Loucy (cell line): ENCODE measurements at regions not wholly inside any gene's neighbourhood (a gene's known extent, or its start where the extent isn't known, plus 50 kb on each side); places are given as distances from the start of the nearest gene placed in this dataset.

Experiments
- H2AFZ ChIP-seq: fragments of 200-600 bp; sonication (generic); 2 replicates; pipeline ENCODE4 v1.6.0; 2016; ENCODE audit warnings: antibody characterized with exemption, mild to moderate bottlenecking, low read length, moderate library complexity
- H3F3A ChIP-seq: fragments of 200-600 bp; 2 replicates; pipeline ENCODE4 v1.6.0; 2016; ENCODE audit warnings: antibody characterized with exemption, low read depth, mild to moderate bottlenecking
- H3K27me3 ChIP-seq: fragments of 200-600 bp; sonication (generic); 2 replicates; pipeline ENCODE4 v1.6.1; 2014; ENCODE audit warnings: low read length, mild to moderate bottlenecking; ENCODE audit not compliant: insufficient read depth, poor library complexity, severe bottlenecking
- H3K36me3 ChIP-seq: fragments of 200-600 bp; sonication (generic); 2 replicates; pipeline ENCODE4 v1.6.1; 2016; ENCODE audit warnings: low read length; ENCODE audit not compliant: insufficient read depth
- H3K4me1 ChIP-seq: fragments of 200-600 bp; sonication (generic); 2 replicates; pipeline ENCODE4 v1.5.1; 2014; ENCODE audit warnings: low read length, mild to moderate bottlenecking; ENCODE audit not compliant: insufficient read depth, poor library complexity, severe bottlenecking
- H3K4me2 ChIP-seq: fragments of 200-600 bp; sonication (generic); 2 replicates; pipeline ENCODE4 v1.6.0; 2014; ENCODE audit warnings: antibody characterized with exemption, low read length, low read depth, mild to moderate bottlenecking; ENCODE audit not compliant: poor library complexity, severe bottlenecking
- H3K4me3 ChIP-seq: fragments of 200-600 bp; sonication (generic); 2 replicates; pipeline ENCODE4 v1.5.1; 2014; ENCODE audit warnings: low read length, mild to moderate bottlenecking, mixed read lengths; ENCODE audit not compliant: poor library complexity, severe bottlenecking
- H3K79me2 ChIP-seq: fragments of 200-600 bp; sonication (generic); 2 replicates; pipeline ENCODE4 v1.6.1; 2014; ENCODE audit warnings: low read length; ENCODE audit not compliant: insufficient read depth
- H3K9ac ChIP-seq: fragments of 200-600 bp; sonication (generic); 2 replicates; pipeline ENCODE4 v1.6.0; 2014; ENCODE audit warnings: mild to moderate bottlenecking, low read depth, low read length, moderate library complexity; ENCODE audit not compliant: poor library complexity, severe bottlenecking
- H3K9me2 ChIP-seq: fragments of 200-600 bp; sonication (generic); replicated peaks from 2 replicates; pipeline ENCODE4 v1.6.1; 2016; ENCODE audit warnings: low read depth, low read length, mixed read lengths
- H3K9me3 ChIP-seq: fragments of 200-600 bp; sonication (generic); 2 replicates; pipeline ENCODE4 v1.6.1; 2014; ENCODE audit warnings: mild to moderate bottlenecking, antibody characterized with exemption, low read length, low read depth; ENCODE audit not compliant: insufficient read depth
- H4K20me1 ChIP-seq: fragments of 200-600 bp; sonication (generic); 2 replicates; pipeline ENCODE4 v1.6.0; 2014; ENCODE audit warnings: antibody characterized with exemption, low read length, mild to moderate bottlenecking; ENCODE audit not compliant: insufficient read depth, poor library complexity, severe bottlenecking
- EZH2phosphoT487 ChIP-seq: fragments of 200-600 bp; IDR thresholded peaks from 2 replicates; pipeline ENCODE4 v1.6.1; 2018; ENCODE audit warnings: antibody characterized with exemption, mild to moderate bottlenecking, moderate library complexity, borderline replicate concordance
- TF ChIP-seq, protein P1 (sequence below): fragments of 200-600 bp; sonication (generic); conservative IDR thresholded peaks from 2 replicates; pipeline ENCODE4 v1.5.1; 2014; ENCODE audit warnings: mild to moderate bottlenecking, antibody characterized with exemption, low read length

DNA sequence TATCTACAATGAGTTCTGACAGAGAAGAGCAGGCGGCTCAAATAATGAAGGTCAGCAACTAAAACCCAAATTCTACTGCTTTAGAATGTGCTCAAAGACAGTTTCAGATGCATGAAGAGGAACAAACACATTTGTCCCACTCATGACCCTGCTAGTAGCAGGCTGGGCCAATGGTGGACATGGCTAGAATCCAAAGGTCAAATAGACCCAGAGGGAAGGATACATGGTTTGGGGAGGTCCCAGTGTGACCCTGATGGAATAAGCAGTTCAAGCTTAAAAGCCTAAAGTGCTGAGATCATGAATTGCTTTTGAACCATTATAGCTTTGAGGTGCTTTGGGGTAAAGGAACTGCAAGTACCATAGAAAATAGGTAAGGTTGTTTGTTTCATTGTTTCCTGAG, 450.7 kb downstream of the MID1IP1 start:
- peak overlapping the region; percentile 42 for H3K4me2 ChIP-seq
- H3K4me1 ChIP-seq = peaks cover 40% of the 10 kb centered on the region
- no peak for TF ChIP-seq EZH2phosphoT487
- TF ChIP-seq, protein P1, sequence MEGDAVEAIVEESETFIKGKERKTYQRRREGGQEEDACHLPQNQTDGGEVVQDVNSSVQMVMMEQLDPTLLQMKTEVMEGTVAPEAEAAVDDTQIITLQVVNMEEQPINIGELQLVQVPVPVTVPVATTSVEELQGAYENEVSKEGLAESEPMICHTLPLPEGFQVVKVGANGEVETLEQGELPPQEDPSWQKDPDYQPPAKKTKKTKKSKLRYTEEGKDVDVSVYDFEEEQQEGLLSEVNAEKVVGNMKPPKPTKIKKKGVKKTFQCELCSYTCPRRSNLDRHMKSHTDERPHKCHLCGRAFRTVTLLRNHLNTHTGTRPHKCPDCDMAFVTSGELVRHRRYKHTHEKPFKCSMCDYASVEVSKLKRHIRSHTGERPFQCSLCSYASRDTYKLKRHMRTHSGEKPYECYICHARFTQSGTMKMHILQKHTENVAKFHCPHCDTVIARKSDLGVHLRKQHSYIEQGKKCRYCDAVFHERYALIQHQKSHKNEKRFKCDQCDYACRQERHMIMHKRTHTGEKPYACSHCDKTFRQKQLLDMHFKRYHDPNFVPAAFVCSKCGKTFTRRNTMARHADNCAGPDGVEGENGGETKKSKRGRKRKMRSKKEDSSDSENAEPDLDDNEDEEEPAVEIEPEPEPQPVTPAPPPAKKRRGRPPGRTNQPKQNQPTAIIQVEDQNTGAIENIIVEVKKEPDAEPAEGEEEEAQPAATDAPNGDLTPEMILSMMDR = no peak

DNA sequence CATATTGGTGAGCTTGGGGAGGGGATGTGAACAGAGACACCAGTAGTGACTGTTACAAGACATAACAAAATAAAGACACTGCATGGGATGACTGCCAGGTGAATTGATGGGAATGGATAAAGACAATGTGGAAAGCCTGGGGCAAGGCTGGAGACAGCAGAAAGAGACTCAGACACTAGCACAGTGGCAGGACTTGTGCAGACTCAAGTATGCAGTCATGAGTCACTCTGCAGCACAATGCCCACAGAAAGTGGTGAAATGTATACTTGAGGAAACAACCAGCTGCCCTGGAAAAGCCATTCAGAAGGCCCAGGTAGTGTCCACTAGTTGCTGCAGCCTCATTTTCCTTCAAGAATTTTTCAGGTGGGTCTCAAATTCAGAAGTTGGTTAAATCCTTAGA, 452.3 kb downstream of the MID1IP1 start:
- H3K36me3 ChIP-seq = no peaks in the 10 kb centered on the region
- H3K4me2 ChIP-seq = no peak overlapping the region
- H3K9me3 ChIP-seq = no peaks in the 10 kb centered on the region
- no peaks in the 10 kb centered on the region for H3K79me2 ChIP-seq
- TF ChIP-seq, protein P1 = no peak
- TF ChIP-seq EZH2phosphoT487 = no peak
- no peak overlapping the region for H3K9ac ChIP-seq
- H2AFZ ChIP-seq = no peak overlapping the region
- H3K4me1 ChIP-seq = peaks cover 30% of the 10 kb centered on the region
- H3F3A ChIP-seq = no peaks in the 10 kb centered on the region; the same call in 1 of the 2 replicates
- no peak overlapping the region for H3K4me3 ChIP-seq
- no peaks in the 10 kb centered on the region for H4K20me1 ChIP-seq
- H3K27me3 ChIP-seq = no peaks in the 10 kb centered on the region
- H3K9me2 ChIP-seq = no peaks in the 10 kb centered on the region

More for the DNA sequence above, 450.7 kb downstream of the MID1IP1 start:
- Histone ChIP-seq H3K36me3 (no peaks in the 10 kb centered on the region), H3K4me3 (no peak overlapping the region), H2AFZ (no peak overlapping the region), H3K9me3 (no peaks in the 10 kb centered on the region), H3F3A (no peaks in the 10 kb centered on the region; the same call in 1 of the 2 replicates), H3K9me2 (no peaks in the 10 kb centered on the region), H4K20me1 (no peaks in the 10 kb centered on the region), H3K27me3 (no peaks in the 10 kb centered on the region), H3K79me2 (no peaks in the 10 kb centered on the region), H3K9ac (no peak overlapping the region)

DNA sequence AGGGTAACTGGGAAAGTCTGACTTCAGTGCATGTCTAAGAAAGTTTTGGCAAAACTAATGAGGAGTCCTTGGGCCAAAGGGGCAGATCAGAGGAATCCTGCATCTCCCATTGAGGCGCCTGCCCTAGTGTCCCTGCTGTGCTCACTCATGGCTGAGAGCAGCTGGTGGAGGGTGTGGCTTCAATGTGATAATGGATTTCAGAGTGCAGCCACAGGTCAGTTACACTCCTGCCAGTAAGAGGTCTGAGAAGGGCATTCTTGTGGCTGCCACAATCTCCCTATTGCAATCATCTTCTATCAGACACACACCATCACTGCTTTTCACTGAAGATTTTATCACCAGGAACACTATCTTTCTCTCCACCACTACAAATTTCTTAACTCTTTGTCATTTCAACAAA, 457.1 kb downstream of the MID1IP1 start:
- no peaks in the 10 kb centered on the region for H3K36me3 ChIP-seq
- H3K9me2 ChIP-seq = no peaks in the 10 kb centered on the region
- no peak for TF ChIP-seq EZH2phosphoT487
- TF ChIP-seq, protein P1 = no peak
- H3K9me3 ChIP-seq = no peaks in the 10 kb centered on the region
- H4K20me1 ChIP-seq = no peaks in the 10 kb centered on the region
- H3K4me2 ChIP-seq = no peak overlapping the region
- no peaks in the 10 kb centered on the region for H3K79me2 ChIP-seq
- no peaks in the 10 kb centered on the region for H3K27me3 ChIP-seq
- H3K4me1 ChIP-seq = peaks cover 19% of the 10 kb centered on the region
- H2AFZ ChIP-seq = no peak overlapping the region
- H3K4me3 ChIP-seq = no peak overlapping the region
- H3K9ac ChIP-seq = no peak overlapping the region
- H3F3A ChIP-seq = no peaks in the 10 kb centered on the region
